GM23248 (cell line): ENCODE measurements at regions not wholly inside any gene's neighbourhood (a gene's known extent, or its start where the extent isn't known, plus 50 kb on each side); places are given as distances from the start of the nearest gene placed in this dataset.
A peak's percentile ranks its signal among the peaks of the same experiment; 100 is the strongest.

Experiments used
- DNase-seq: peaks from one replicate; pipeline ENCODE4 v3.0.0-alpha.2; 2015
- H2AFZ ChIP-seq: fragments of 200-600 bp; sonication (generic); 2 replicates; pipeline ENCODE4 v1.6.1; 2016; ENCODE audit warnings: antibody characterized with exemption
- H3F3A ChIP-seq: fragments of 200-600 bp; sonication (generic); 2 replicates; pipeline ENCODE4 v1.6.1; 2016; ENCODE audit warnings: mild to moderate bottlenecking, antibody characterized with exemption, mixed run types; ENCODE audit not compliant: insufficient read depth
- H3K27ac ChIP-seq: fragments of 200-600 bp; sonication (generic); 2 replicates; pipeline ENCODE4 v1.5.1; 2016; ENCODE audit warnings: mild to moderate bottlenecking
- H3K27me3 ChIP-seq: fragments of 200-600 bp; sonication (generic); replicated peaks from 2 replicates; pipeline ENCODE4 v1.6.1; 2016; ENCODE audit warnings: mild to moderate bottlenecking; ENCODE audit not compliant: insufficient read depth
- H3K36me3 ChIP-seq: fragments of 200-600 bp; sonication (generic); 2 replicates; pipeline ENCODE4 v1.6.1; 2016; ENCODE audit warnings: low read depth, mild to moderate bottlenecking
- H3K4me1 ChIP-seq: fragments of 200-600 bp; sonication (generic); 2 replicates; pipeline ENCODE4 v1.6.1; 2016; ENCODE audit warnings: mild to moderate bottlenecking; ENCODE audit not compliant: insufficient read depth
- H3K4me2 ChIP-seq: fragments of 200-600 bp; sonication (generic); one replicate; pipeline ENCODE4 v1.6.1; 2016; ENCODE audit warnings: mild to moderate bottlenecking; ENCODE audit not compliant: unreplicated experiment
- H3K4me3 ChIP-seq: fragments of 200-600 bp; sonication (generic); 2 replicates; pipeline ENCODE4 v1.5.1; 2016; ENCODE audit warnings: mild to moderate bottlenecking
- H3K79me2 ChIP-seq: fragments of 200-600 bp; sonication (generic); 2 replicates; pipeline ENCODE4 v1.6.1; 2016; ENCODE audit warnings: mild to moderate bottlenecking; ENCODE audit not compliant: insufficient read depth
- H3K9ac ChIP-seq: fragments of 200-600 bp; sonication (generic); 2 replicates; pipeline ENCODE4 v1.6.1; 2016; ENCODE audit warnings: mild to moderate bottlenecking
- H3K9me2 ChIP-seq: fragments of 200-600 bp; sonication (generic); 2 replicates; pipeline ENCODE4 v1.6.1; 2016; ENCODE audit warnings: mixed run types, mild to moderate bottlenecking, moderate library complexity; ENCODE audit not compliant: insufficient read depth
- H3K9me3 ChIP-seq: fragments of 200-600 bp; sonication (generic); one replicate; pipeline ENCODE4 v1.6.1; 2017; ENCODE audit warnings: low read depth
- H4K20me1 ChIP-seq: fragments of 200-600 bp; sonication (generic); 2 replicates; pipeline ENCODE4 v1.6.0; 2016; ENCODE audit not compliant: insufficient read depth
- EZH2 ChIP-seq: fragments of 200-600 bp; sonication (generic); IDR thresholded peaks from 2 replicates; pipeline ENCODE4 v1.6.1; 2018; ENCODE audit warnings: antibody characterized with exemption, mild to moderate bottlenecking; ENCODE audit not compliant: insufficient read depth, poor library complexity, severe bottlenecking
- EZH2phosphoT487 ChIP-seq: fragments of 200-600 bp; sonication (generic); IDR thresholded peaks from 2 replicates; pipeline ENCODE4 v1.6.1; 2018; ENCODE audit warnings: antibody characterized with exemption, moderate library complexity, mild to moderate bottlenecking, low read depth; ENCODE audit not compliant: insufficient read depth
- WGBS, 2 experiments: methylation state at CpG; one replicate each; pipeline ENCODE4 v1.1.6; 2015 to 2017; ENCODE audit warnings: low lambda C conversion rate in 2 of 2, low coverage in 1 of 2; ENCODE audit errors: missing lambda C conversion rate in 2 of 2; 5-methylcytosine and 5-hydroxymethylcytosine counted together
- in situ Hi-C: fragments of 300-500 bp; cut with MboI; formaldehyde crosslinking; loops from 2 replicates; pipeline ENCODE4 v1.15.0; 2020

GRCh38 chr6:47147836-47148344, 105.8 kb upstream of the ADGRF1 start:
- in situ Hi-C loops = no loop called here
- H3K27me3 ChIP-seq = no peaks in the 10 kb centered on the region
- H3K9me2 ChIP-seq = no peaks in the 10 kb centered on the region
- no peaks in the 10 kb centered on the region for H3F3A ChIP-seq
- H3K9me3 ChIP-seq = no peaks in the 10 kb centered on the region
- no peaks in the 10 kb centered on the region for H3K79me2 ChIP-seq
- no peak overlapping the region for H3K9ac ChIP-seq
- no peak overlapping the region for H3K27ac ChIP-seq
- 43 to 46% methylated on average over 6 of the region's 6 CpGs for WGBS, 2 experiments
- no peak for DNase-seq
- H3K36me3 ChIP-seq = no peaks in the 10 kb centered on the region
- H3K4me2 ChIP-seq = no peak overlapping the region
- peaks cover 40% of the 10 kb centered on the region for H3K4me1 ChIP-seq
- TF ChIP-seq EZH2phosphoT487 = no peak
- TF ChIP-seq EZH2 = no peak
- H4K20me1 ChIP-seq = no peaks in the 10 kb centered on the region
- H2AFZ ChIP-seq = no peak overlapping the region
- H3K4me3 ChIP-seq = no peak overlapping the region

- H3K36me3 ChIP-seq = no peaks in the 10 kb centered on the region
- in situ Hi-C loops = no loop called here
- H3K9me2 ChIP-seq = no peaks in the 10 kb centered on the region
- DNase-seq = no peak
- peaks cover 37% of the 10 kb centered on the region for H3K4me1 ChIP-seq
- WGBS, 2 experiments = 13 to 17% methylated on average over 5 of the region's 5 CpGs
- H2AFZ ChIP-seq = no peak overlapping the region
- H3K27me3 ChIP-seq = no peaks in the 10 kb centered on the region
- H3K9me3 ChIP-seq = no peaks in the 10 kb centered on the region
- no peak overlapping the region for H3K4me3 ChIP-seq
- H3K4me2 ChIP-seq = no peak overlapping the region
- H3F3A ChIP-seq = no peaks in the 10 kb centered on the region
- H3K27ac ChIP-seq = no peak overlapping the region
- H4K20me1 ChIP-seq = no peaks in the 10 kb centered on the region
- no peaks in the 10 kb centered on the region for H3K79me2 ChIP-seq
- no peak for TF ChIP-seq EZH2phosphoT487
- TF ChIP-seq EZH2 = no peak
- no peak overlapping the region for H3K9ac ChIP-seq
These were observed 105.1 kb upstream of the ADGRF1 start for GRCh38 chr6:47147175-47147727.

- H3K27ac ChIP-seq = no peak overlapping the region
- H2AFZ ChIP-seq = no peak overlapping the region
- H3K9ac ChIP-seq = no peak overlapping the region
- peaks cover 37% of the 10 kb centered on the region for H3K4me1 ChIP-seq
- H4K20me1 ChIP-seq = no peaks in the 10 kb centered on the region
- no peaks in the 10 kb centered on the region for H3K79me2 ChIP-seq
- no peaks in the 10 kb centered on the region for H3K9me3 ChIP-seq
- DNase-seq = peak; percentile 64
- no peaks in the 10 kb centered on the region for H3K36me3 ChIP-seq
- WGBS, 2 experiments = 31 to 47% methylated on average over 2 of the region's 2 CpGs
- H3K27me3 ChIP-seq = no peaks in the 10 kb centered on the region
- in situ Hi-C loops = no loop called here
- H3K4me3 ChIP-seq = no peak overlapping the region
- no peaks in the 10 kb centered on the region for H3K9me2 ChIP-seq
- TF ChIP-seq EZH2 = no peak
- TF ChIP-seq EZH2phosphoT487 = no peak
- no peaks in the 10 kb centered on the region for H3F3A ChIP-seq
- H3K4me2 ChIP-seq = no peak overlapping the region
These were observed 104.5 kb upstream of the ADGRF1 start for GRCh38 chr6:47146431-47147174.

- Histone ChIP-seq H3K9ac (peak overlapping the region; percentile 22; the same call in 1 of the 2 replicates), H3K27me3 (no peaks in the 10 kb centered on the region), H3K9me2 (no peaks in the 10 kb centered on the region), H3K4me2 (peak overlapping the region; percentile 37), H3K79me2 (no peaks in the 10 kb centered on the region), H3K36me3 (no peaks in the 10 kb centered on the region), H4K20me1 (no peaks in the 10 kb centered on the region), H3F3A (no peaks in the 10 kb centered on the region), H3K27ac (peak overlapping the region; percentile 71), H3K4me3 (no peak overlapping the region), H2AFZ (no peak overlapping the region), H3K9me3 (no peaks in the 10 kb centered on the region), H3K4me1 (peaks cover 37% of the 10 kb centered on the region)
- DNase-seq = peak; percentile 29
- TF ChIP-seq EZH2 = no peak
- TF ChIP-seq EZH2phosphoT487 = no peak
- in situ Hi-C loops = no loop called here
These were observed 103.1 kb upstream of the ADGRF1 start for GRCh38 chr6:47145212-47145611.
